GM19372 (cell line): ENCODE measurements at regions not wholly inside any gene's neighbourhood (a gene's known extent, or its start where the extent isn't known, plus 50 kb on each side); places are given as distances from the start of the nearest gene placed in this dataset.

ENCODE experiments used
- ATAC-seq: cut with Tn5 transposase; IDR thresholded peaks from one replicate; pipeline ENCODE4 v1.9.1; 2021; ENCODE audit warnings: mild to moderate bottlenecking, low read depth, moderate library complexity; ENCODE audit not compliant: unreplicated experiment

GRCh38 chr18:78587626-78588600 is 391.7 kb upstream of the SALL3 start:
- no peak for ATAC-seq

GRCh38 chr18:78589916-78590437 is 389.6 kb upstream of the SALL3 start:
- ATAC-seq: no peak

GRCh38 chr18:78595453-78595852 is 384.2 kb upstream of the SALL3 start:
- ATAC-seq: no peak

GRCh38 chr18:78595924-78596573 is 383.6 kb upstream of the SALL3 start:
- no peak for ATAC-seq

GRCh38 chr18:78596794-78597345 is 382.7 kb upstream of the SALL3 start:
- no peak for ATAC-seq

GRCh38 chr18:78601349-78601748 is 378.3 kb upstream of the SALL3 start:
- no peak for ATAC-seq

GRCh38 chr18:78601923-78602322 is 377.7 kb upstream of the SALL3 start:
- ATAC-seq: no peak

GRCh38 chr18:78602430-78602829 is 377.2 kb upstream of the SALL3 start:
- ATAC-seq: no peak

- no peak for ATAC-seq
These were observed 376.3 kb upstream of the SALL3 start for GRCh38 chr18:78603102-78603983.

GRCh38 chr18:78605255-78605654 is 374.4 kb upstream of the SALL3 start:
- ATAC-seq: no peak

- ATAC-seq: no peak
These were observed 372.4 kb upstream of the SALL3 start for GRCh38 chr18:78607221-78607620.

- ATAC-seq: no peak
These were observed 371.8 kb upstream of the SALL3 start for GRCh38 chr18:78607784-78608183.

- ATAC-seq: no peak
These were observed 369.4 kb upstream of the SALL3 start for GRCh38 chr18:78610179-78610578.

- ATAC-seq: no peak
These were observed 368.3 kb upstream of the SALL3 start for GRCh38 chr18:78611201-78611800.

GRCh38 chr18:78611869-78612268 is 367.7 kb upstream of the SALL3 start:
- ATAC-seq: no peak

GRCh38 chr18:78612318-78612717 is 367.3 kb upstream of the SALL3 start:
- no peak for ATAC-seq

GRCh38 chr18:78612801-78613200 is 366.8 kb upstream of the SALL3 start:
- no peak for ATAC-seq

GRCh38 chr18:78618726-78619125 is 360.9 kb upstream of the SALL3 start:
- no peak for ATAC-seq

- no peak for ATAC-seq
These were observed 359.8 kb upstream of the SALL3 start for GRCh38 chr18:78619854-78620253.

GRCh38 chr18:78620326-78620725 is 359.3 kb upstream of the SALL3 start:
- ATAC-seq: no peak
